IPS-18a (cell line): ENCODE measurements at regions not wholly inside any gene's neighbourhood (a gene's known extent, or its start where the extent isn't known, plus 50 kb on each side); places are given as distances from the start of the nearest gene placed in this dataset.

Source experiments
- H3K27ac ChIP-seq: one replicate; pipeline ENCODE4 v1.5.1; 2013; ENCODE audit warnings: low read length
- H3K27me3 ChIP-seq: one replicate; pipeline ENCODE4 v1.6.1; 2013; ENCODE audit warnings: mild to moderate bottlenecking, low read length; ENCODE audit not compliant: control insufficient read depth, insufficient read depth
- H3K36me3 ChIP-seq: one replicate; pipeline ENCODE4 v1.6.1; 2013; ENCODE audit warnings: low read depth, low read length; ENCODE audit not compliant: control insufficient read depth
- H3K4me1 ChIP-seq: one replicate; pipeline ENCODE4 v1.6.1; 2013; ENCODE audit warnings: low read depth, low read length; ENCODE audit not compliant: control insufficient read depth
- H3K4me3 ChIP-seq: one replicate; pipeline ENCODE4 v1.5.1; 2013; ENCODE audit warnings: low read length
- H3K9ac ChIP-seq: one replicate; pipeline ENCODE4 v1.6.1; 2013; ENCODE audit warnings: mild to moderate bottlenecking, low read length, moderate library complexity
- H3K9me3 ChIP-seq: one replicate; pipeline ENCODE4 v1.6.1; 2013; ENCODE audit warnings: low read depth, low read length; ENCODE audit not compliant: control insufficient read depth

DNA sequence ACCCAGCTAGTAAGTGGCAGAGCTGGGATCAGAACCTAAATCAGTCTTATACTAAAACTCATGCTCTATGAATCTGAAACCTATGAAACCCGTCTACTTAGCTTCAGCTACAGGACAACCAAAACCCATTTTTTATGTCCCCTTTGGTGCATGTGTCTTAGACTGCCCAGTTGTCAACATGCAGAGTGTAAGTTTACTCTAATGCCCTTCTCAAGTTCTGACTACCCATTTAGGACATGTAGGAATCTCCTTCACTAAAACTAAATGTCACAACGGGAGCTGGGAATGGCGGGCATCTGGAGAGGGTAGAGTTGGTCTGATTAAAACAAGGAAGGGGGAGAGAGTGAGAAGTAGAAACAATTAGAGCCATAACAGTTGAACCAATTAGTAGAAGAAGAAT, 167.9 kb upstream of the UBASH3B start:
- Histone ChIP-seq H3K4me3 (no peak overlapping the region), H3K27me3 (no peaks in the 10 kb centered on the region), H3K9me3 (peaks cover 3% of the 10 kb centered on the region), H3K36me3 (no peaks in the 10 kb centered on the region), H3K4me1 (peaks cover 4% of the 10 kb centered on the region), H3K27ac (no peak overlapping the region), H3K9ac (no peak overlapping the region)

DNA sequence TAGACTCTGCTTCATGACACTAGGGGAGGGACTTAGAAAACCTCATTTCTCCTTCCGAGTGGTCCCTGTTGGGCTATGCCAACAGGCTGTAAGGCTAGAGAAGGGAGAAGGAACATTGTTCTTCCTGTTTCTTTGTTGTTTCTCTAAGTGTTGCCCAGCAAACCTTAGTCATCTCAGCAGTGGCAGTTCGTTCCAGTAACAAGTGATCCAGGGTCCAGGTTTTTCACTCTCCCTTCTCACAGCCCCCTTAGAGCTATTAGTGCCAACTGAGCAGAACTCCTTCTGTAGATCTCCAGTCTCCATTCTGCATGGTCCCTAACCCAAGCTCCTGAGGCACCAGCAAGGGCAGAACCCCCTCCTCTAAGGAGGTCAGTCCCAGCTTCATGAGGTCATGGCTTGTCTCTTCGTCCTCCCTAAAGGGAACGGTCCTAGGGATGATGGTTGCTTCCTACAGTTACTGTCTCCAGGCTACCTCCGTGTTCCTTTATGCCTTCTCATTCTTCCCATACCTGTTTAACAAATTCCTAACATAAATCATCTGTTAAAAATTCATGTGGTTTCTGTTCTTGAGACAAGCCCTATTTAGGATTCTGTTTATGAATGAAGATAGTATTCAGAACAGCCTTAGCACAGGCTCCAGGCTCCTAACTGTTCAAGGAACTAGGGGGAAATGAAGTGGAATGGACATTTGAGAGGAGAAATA, 168.6 kb upstream of the UBASH3B start:
- Histone ChIP-seq H3K9me3 (peaks cover 3% of the 10 kb centered on the region), H3K9ac (no peak overlapping the region), H3K4me3 (no peak overlapping the region), H3K27me3 (no peaks in the 10 kb centered on the region), H3K4me1 (peaks cover 4% of the 10 kb centered on the region), H3K27ac (no peak overlapping the region), H3K36me3 (no peaks in the 10 kb centered on the region)

DNA sequence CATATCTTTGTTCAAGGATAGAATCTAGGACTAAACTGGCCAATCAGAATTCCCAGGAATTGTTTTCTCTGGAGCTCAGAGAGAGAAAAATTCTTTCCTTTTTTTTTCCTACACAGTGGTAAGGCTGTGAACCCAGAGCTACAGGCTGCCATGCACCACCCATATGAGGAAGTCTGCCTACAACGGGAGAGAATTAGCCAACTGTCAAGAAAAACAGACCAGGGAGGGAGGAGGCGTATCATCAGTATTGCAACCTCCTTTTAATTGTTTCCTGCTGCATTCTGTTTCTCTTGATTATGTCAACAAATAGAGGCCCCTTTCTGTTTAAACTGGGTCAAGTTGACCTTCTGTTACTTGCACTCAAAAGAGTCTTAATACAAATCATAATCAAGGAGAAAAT, 176.5 kb upstream of the UBASH3B start:
- peaks cover 3% of the 10 kb centered on the region for H3K9me3 ChIP-seq
- no peak overlapping the region for H3K4me3 ChIP-seq
- H3K36me3 ChIP-seq: no peaks in the 10 kb centered on the region
- H3K27me3 ChIP-seq: no peaks in the 10 kb centered on the region
- H3K9ac ChIP-seq: no peak overlapping the region
- no peaks in the 10 kb centered on the region for H3K4me1 ChIP-seq
- no peak overlapping the region for H3K27ac ChIP-seq

DNA sequence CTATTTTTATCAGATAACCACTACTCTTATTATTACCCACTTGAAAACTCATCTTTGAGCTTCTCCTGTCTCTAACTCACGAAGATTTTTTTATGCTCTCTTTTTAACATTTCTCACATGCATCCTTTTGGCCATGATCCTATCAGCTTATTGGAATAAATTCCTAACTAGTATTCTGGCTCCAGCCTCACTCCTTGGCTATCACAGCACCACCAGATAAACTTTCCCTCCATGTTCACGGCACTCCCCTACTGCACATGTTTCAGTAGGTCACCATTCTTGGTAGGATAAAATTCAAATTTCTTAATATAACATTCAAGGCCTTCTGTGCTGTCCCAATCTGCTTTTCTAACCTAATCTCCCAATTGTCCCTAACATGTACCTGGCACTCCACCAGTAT, 186.6 kb upstream of the UBASH3B start:
- Histone ChIP-seq H3K9me3 (no peaks in the 10 kb centered on the region), H3K36me3 (no peaks in the 10 kb centered on the region), H3K4me1 (no peaks in the 10 kb centered on the region), H3K9ac (no peak overlapping the region), H3K27me3 (no peaks in the 10 kb centered on the region), H3K27ac (no peak overlapping the region), H3K4me3 (no peak overlapping the region)

DNA sequence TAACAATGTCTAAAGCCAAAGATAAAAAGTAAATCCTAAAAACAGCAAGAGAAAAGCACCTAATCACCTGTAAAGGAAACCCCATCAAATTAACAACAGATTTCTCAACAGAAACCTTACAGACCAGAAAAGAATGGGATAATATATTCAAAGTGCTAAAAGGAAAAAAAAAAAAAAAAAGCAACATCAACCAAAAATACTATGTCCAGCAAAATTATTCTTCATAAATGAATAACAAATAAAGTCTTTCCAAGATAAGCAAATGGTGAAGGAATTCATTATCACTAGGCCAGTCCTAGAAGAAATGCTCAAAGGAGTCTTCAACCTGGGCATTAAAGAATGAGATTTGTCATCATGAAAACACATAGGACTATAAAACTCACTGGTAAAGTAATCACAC, 192.0 kb upstream of the UBASH3B start:
- H3K27me3 ChIP-seq: no peaks in the 10 kb centered on the region
- H3K9me3 ChIP-seq: no peaks in the 10 kb centered on the region
- H3K4me1 ChIP-seq: no peaks in the 10 kb centered on the region
- H3K36me3 ChIP-seq: no peaks in the 10 kb centered on the region
- H3K27ac ChIP-seq: no peak overlapping the region
- no peak overlapping the region for H3K9ac ChIP-seq
- no peak overlapping the region for H3K4me3 ChIP-seq

DNA sequence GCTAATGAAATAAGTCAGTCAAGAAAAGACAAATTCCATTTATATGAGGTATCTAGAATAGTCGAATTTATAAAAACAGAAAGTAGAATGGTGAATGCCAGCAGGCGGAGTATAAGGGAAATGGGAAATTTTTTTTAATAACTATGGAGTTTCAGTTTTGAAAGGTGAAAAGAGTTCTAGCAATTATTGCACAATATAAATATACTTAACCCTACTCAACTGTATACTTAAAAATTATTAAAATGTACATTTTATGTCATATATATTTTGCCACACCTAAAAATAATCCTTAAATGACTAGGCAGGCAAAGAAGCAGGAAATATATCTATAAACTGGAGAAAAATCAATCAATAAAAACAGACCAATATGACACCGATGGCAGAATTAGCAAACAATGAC, 196.5 kb upstream of the UBASH3B start:
- Histone ChIP-seq H3K27ac (no peak overlapping the region), H3K27me3 (no peaks in the 10 kb centered on the region), H3K4me3 (no peak overlapping the region), H3K4me1 (no peaks in the 10 kb centered on the region), H3K9ac (no peak overlapping the region), H3K36me3 (no peaks in the 10 kb centered on the region), H3K9me3 (no peaks in the 10 kb centered on the region)

DNA sequence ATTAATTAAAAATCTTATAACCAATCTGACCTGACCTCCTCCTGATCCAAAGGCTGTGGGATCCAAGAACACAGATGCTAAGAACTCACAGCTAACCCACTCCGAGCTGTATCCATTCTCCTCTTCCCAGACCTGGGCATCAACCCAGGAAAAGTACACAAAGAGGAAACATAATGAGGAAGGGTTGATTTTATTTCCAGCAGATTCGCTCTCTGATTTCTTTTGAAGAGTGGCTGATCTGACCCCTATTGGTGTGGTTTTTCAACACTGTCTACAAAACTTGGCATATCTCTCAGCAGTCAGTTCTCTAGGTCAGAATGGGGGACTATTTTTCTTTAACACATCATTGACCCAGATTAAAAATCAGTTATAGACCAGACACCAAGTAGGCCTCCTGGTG, 201.9 kb upstream of the UBASH3B start:
- Histone ChIP-seq H3K9ac (no peak overlapping the region), H3K4me1 (peaks cover 5% of the 10 kb centered on the region)

DNA sequence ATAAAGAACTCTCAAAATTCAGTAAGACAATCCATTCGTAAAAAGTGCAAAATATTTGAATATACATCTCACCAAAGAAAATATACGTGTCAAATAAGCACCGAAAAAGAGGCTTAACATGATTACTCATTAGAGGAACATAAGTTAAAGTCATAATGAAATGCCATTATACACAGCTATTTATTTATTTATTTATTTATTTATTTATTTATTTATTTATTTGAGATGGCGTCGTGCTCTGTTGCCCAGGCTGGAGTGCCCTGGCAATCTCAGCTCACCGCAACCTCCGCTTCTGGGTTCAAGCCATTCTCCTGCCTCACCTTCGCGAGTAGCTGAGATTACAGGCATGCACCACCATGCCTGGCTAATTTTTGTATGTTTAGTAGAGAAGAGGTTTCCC, 203.6 kb upstream of the UBASH3B start:
- Histone ChIP-seq H3K4me3 (no peak overlapping the region), H3K27me3 (no peaks in the 10 kb centered on the region), H3K4me1 (peaks cover 5% of the 10 kb centered on the region), H3K9ac (no peak overlapping the region), H3K27ac (no peak overlapping the region), H3K36me3 (no peaks in the 10 kb centered on the region), H3K9me3 (no peaks in the 10 kb centered on the region)

More for the DNA sequence above, 201.9 kb upstream of the UBASH3B start:
- Histone ChIP-seq H3K27ac (no peak overlapping the region), H3K27me3 (no peaks in the 10 kb centered on the region), H3K36me3 (no peaks in the 10 kb centered on the region), H3K9me3 (no peaks in the 10 kb centered on the region), H3K4me3 (no peak overlapping the region)

DNA sequence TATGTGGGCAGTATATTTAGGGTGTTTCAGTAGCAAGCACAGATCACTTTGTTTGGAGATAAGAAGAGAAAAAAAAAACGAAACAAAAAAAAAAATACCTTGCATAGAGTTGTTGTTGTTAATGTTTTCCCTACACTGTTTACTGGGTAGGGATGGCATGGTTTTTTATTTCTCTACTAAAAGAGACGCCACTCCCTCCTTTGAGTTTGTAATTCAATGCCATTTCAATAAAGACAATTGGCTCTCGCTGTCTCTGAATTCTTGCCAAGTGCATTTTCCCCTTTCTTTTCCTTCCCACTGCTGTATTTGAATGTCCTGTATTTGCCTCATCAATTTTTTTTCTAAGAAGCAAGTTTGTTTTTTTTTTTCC, 213.9 kb upstream of the UBASH3B start:
- H3K36me3 ChIP-seq: no peaks in the 10 kb centered on the region
- H3K4me3 ChIP-seq: peak overlapping the region; percentile 58
- peaks cover 24% of the 10 kb centered on the region for H3K4me1 ChIP-seq
- no peaks in the 10 kb centered on the region for H3K9me3 ChIP-seq
- no peak overlapping the region for H3K27ac ChIP-seq
- H3K9ac ChIP-seq: peak overlapping the region; percentile 34
- H3K27me3 ChIP-seq: no peaks in the 10 kb centered on the region

DNA sequence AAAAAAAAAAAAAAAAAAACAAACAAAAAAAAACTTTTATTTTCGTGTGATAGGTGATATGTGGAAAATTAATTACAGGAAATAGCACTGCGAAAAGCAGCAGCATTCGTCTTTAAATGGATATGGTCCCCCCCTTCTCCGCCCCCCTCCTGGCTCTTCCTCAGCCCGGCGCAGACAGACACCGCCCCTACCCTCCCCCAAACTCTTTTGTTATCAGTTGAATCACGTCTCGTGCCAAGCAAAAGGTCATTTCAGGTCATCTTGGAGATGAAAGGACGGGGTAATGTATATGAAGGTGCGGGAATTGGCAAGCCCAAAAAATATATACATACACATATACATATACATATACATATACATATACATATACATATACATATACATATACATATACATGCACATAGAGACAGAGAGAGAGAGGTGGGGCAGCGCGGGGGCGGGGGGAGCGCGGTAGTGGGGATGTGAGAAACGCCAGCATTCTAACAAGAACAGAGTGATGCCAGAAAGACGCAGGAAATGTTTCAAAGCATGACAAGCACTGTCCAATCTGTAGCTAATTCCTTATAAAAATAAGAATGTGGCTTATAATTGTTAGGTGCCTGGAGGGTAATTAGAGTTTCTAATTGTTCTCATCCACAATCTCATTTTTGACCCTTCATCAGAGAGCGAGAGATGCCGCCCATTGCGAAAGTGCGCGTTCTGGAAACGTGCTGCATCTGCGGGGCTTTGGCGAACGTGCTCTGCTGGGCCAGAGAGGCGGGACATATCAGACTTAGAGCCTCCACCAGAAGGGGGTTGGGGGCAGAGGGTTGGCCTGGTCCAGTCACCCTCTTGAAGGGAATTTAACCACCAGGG, 214.5 kb upstream of the UBASH3B start:
- H3K4me3 ChIP-seq: peak overlapping the region; percentile 58
- H3K27me3 ChIP-seq: no peaks in the 10 kb centered on the region
- no peaks in the 10 kb centered on the region for H3K9me3 ChIP-seq
- no peak overlapping the region for H3K27ac ChIP-seq
- H3K9ac ChIP-seq: peak overlapping the region; percentile 58
- H3K4me1 ChIP-seq: peaks cover 24% of the 10 kb centered on the region
- H3K36me3 ChIP-seq: no peaks in the 10 kb centered on the region

DNA sequence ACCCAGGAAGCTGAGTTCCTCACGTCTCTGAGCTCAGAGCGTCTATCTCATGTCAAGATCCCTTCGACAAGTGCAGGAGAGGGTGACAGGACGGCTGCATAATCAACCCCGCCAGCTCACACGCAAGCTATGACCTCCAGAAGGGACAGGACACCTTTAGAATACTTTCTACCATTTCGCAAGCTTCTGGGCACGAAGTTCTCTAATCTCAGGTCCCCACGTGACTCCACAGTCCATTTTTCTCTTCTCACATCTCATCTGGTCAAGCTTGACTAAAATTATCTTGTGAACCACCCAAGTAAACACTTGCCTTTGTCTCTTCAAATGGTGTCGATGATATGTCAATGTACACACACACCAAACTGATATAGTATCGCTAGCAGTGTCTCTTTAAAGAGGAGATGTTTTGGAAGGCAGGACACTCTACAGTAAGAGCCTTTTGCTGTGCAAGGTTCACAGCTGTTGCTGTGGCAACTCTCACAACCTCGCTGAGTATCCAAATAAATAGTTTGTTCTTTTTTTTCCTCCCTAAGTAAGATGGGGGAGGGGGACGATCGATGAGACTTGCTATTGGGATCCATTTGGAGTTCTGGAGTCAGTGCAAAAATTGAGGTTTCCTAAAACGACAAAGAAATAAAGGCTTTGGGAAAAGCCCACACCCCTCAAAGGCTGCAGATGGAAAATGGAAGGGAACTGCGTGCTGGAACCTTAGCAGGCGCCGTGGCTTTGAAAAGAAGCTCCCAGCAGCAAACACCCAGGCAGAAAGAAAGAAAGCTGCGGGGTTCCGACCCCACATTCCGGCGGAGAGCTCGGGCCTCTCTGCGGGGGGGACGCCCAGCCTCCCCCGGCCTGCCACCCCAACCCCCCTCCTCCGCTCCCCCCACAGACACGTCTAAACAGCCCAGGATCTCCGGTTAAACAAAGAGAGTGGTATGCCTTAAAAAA, 215.4 kb upstream of the UBASH3B start:
- H3K4me3 ChIP-seq: peak overlapping the region; percentile 58
- H3K9ac ChIP-seq: peak overlapping the region; percentile 58
- H3K27me3 ChIP-seq: no peaks in the 10 kb centered on the region
- H3K9me3 ChIP-seq: no peaks in the 10 kb centered on the region
- H3K36me3 ChIP-seq: no peaks in the 10 kb centered on the region
- H3K4me1 ChIP-seq: peaks cover 26% of the 10 kb centered on the region
- peak overlapping the region; percentile 71 for H3K27ac ChIP-seq
